ENCODE measurements at regions not wholly inside any gene's neighbourhood (a gene's known extent, or its start where the extent isn't known, plus 50 kb on each side); places are given as distances from the start of the nearest gene placed in this dataset.
"Not testable (repeated sequence)": the region's sequence is repeated elsewhere in the genome, so short reads cannot be mapped to it uniquely, and the experiment has no call there.

- no peak for DNase-seq
Observed at GRCh38 chr6:79150733-79151132, 72.7 kb upstream of the PHIP start.

DNA sequence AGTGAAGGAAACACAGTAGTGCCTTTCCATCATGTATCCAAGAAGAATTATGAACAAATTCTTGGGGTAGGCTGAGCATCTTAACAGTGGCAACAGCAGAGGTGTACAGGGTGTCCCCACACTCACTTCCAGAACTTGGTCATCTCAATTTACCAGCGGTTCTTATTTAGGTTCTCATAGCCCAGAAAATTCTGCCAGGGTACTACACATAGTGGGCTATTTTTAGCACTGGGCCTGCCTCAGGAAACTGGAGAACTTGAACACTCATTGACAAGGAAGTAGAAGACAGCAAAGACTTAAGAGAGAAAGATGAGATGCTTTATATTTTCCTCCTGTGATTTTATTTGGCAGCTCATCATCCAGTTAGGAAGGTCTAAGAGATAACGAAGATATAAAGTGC is 71.8 kb upstream of the PHIP start:
- no peak for DNase-seq

GRCh38 chr6:79146421-79146820 is 68.4 kb upstream of the PHIP start:
- DNase-seq, result no peak

DNA sequence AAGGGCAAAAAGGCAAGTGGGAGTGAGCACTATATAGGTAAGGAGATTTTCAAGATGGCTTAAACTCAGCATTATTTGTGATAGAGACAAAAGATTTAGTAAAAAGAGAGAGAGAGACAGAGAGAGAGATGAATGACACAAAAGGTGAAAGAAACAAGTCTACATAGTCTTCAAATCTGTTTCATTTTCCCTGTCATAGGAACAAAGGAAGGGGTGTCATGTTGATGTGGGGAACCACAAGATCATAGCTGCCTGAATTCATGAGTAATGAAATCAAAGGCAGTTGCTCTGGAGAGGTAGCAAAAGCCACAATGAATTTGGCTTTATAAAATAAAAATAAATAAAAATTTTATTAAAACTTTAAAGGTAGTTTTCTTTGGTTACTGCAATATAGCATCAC is 67.2 kb upstream of the PHIP start:
- no peak for DNase-seq

GRCh38 chr6:79143320-79143898 is 65.4 kb upstream of the PHIP start:
- DNase-seq, result no peak

GRCh38 chr6:79138146-79138545 is 60.1 kb upstream of the PHIP start:
- DNase-seq, result no peak

GRCh38 chr6:79137671-79138070 is 59.6 kb upstream of the PHIP start:
- DNase-seq, result peak; percentile 28

DNA sequence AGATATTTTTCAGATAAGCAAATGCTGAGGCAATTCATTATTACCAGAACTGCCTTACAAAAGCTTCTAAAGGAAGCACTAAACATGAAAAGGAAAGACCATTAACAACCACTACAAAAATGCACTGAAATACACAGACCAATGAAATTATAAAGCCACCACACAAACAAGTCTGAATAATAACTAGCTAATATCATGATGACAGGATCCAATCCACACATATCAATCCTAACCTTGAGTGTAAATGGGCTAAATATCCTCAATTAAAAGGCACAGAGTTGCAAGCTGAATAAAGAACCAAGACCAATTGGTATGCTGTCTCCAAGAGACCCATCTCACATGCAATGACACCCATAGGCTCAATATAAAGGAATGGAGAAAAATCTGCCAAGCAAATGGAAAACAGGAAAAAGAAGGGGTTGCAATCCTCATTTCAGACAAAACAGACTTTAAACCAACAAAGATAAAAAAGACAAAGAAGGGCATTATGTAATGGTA is 58.0 kb upstream of the PHIP start:
- no peak for DNase-seq

GRCh38 chr6:79134699-79135474 is 56.8 kb upstream of the PHIP start:
- DNase-seq, result no peak

GRCh38 chr6:79133173-79133572 is 55.1 kb upstream of the PHIP start:
- no peak for DNase-seq

DNA sequence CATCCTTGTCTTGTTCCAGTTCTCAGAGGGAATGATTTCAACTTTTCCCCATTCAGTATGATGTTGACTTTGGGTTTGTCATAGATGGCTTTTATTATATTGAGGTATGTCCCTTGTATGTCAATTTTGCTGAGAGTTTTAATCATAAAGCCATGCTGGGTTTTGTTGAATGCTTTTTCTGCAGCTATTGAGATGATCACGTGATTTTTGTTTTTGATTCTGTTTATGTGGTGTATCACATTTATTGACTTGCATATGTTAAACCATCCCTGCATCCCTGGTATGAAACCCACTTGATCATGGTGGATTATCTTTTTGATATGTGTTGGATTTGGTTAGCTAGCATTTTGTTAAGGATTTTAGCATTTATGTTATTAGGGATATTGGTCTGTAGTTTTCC is 53.2 kb upstream of the PHIP start:
- not testable (repeated sequence) for DNase-seq
